ENCODE measurements at regions not wholly inside any gene's neighbourhood (a gene's known extent, or its start where the extent isn't known, plus 50 kb on each side); places are given as distances from the start of the nearest gene placed in this dataset.

DNA sequence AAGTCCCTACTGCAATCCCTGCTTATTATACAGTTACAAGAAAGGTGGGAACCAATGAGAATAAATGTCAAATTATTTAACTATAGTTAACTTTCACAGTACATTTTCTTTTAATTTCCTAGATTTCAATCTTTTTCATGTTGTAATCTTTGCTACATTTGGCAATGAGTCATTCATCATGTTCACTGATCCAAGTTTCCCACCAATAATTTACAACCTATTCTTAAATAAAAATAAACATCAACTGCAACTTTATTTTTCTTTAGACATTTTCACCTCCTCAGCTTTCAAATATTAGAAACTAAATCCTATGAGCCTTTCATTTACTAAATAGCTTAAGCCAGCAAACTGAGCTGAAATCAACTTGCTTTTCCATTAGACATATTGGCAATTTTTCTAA, 541.3 kb upstream of the BTBD3 start:
- no peak for DNase-seq
- Histone ChIP-seq H3K27ac (no peak overlapping the region), H3K36me3 (no peaks in the 10 kb centered on the region), H3K27me3 (no peaks in the 10 kb centered on the region), H3K9me3 (no peaks in the 10 kb centered on the region), H3K4me3 (no peak overlapping the region), H3K4me1 (no peaks in the 10 kb centered on the region)
- TF ChIP-seq EP300 (IDR thresholded peaks at IDR 0.05) (no peak), POLR2AphosphoS5 (IDR thresholded peaks at IDR 0.05) (no peak), POLR2A (IDR thresholded peaks at IDR 0.05) (no peak)
- TF ChIP-seq, protein P1, sequence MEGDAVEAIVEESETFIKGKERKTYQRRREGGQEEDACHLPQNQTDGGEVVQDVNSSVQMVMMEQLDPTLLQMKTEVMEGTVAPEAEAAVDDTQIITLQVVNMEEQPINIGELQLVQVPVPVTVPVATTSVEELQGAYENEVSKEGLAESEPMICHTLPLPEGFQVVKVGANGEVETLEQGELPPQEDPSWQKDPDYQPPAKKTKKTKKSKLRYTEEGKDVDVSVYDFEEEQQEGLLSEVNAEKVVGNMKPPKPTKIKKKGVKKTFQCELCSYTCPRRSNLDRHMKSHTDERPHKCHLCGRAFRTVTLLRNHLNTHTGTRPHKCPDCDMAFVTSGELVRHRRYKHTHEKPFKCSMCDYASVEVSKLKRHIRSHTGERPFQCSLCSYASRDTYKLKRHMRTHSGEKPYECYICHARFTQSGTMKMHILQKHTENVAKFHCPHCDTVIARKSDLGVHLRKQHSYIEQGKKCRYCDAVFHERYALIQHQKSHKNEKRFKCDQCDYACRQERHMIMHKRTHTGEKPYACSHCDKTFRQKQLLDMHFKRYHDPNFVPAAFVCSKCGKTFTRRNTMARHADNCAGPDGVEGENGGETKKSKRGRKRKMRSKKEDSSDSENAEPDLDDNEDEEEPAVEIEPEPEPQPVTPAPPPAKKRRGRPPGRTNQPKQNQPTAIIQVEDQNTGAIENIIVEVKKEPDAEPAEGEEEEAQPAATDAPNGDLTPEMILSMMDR (IDR thresholded peaks at IDR 0.05): no peak
- intact Hi-C loops (cut with DNase I): no loop called here

DNA sequence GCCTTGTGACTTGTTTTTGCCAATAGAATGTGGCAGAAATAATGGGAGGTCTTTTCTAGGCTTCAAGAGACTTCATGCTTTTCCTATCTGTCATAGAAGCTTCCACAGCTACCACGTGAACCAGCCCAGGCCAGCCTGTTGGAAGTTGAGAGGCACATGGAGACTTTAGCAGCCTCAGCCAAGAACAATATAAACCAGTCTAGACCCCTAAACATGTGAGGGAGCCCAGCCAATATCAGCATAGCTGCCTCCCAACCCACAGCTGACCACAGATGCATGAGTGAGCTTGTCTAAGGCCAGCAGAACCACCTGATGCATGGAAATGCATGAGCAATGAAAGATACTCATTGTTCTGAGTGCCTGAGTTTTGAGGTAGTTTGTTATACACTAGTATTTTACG, 540.7 kb upstream of the BTBD3 start:
- Histone ChIP-seq H3K4me1 (no peaks in the 10 kb centered on the region), H3K36me3 (no peaks in the 10 kb centered on the region), H3K9me3 (no peaks in the 10 kb centered on the region), H3K27ac (no peak overlapping the region), H3K27me3 (no peaks in the 10 kb centered on the region), H3K4me3 (no peak overlapping the region)
- WGBS, 2 donors: 83% methylated on average over 2 of the region's 2 CpGs
- intact Hi-C loops (cut with DNase I): no loop called here
- no peak for DNase-seq
- TF ChIP-seq POLR2AphosphoS5 (IDR thresholded peaks at IDR 0.05): no peak

DNA sequence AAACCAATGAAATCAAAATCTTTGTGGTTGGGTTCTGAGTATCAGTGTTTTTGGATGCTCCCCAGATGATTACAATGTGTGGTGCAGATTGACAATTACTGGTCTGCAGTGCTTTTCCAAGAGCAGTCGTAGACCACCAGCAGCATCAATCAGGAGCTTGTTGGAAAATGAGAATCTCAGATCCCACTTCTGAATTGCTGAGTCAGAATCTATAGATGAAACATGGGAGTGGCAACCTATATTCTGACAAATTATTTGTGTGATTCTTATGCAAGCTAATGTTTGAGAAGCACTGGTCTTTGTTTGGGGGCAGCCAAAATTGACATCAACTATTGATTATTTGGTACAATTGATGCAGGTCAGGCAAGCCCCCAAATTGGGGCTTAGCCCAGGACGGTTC, 539.9 kb upstream of the BTBD3 start:
- H3K27me3 ChIP-seq: no peaks in the 10 kb centered on the region
- no peak overlapping the region for H3K27ac ChIP-seq
- no peak for TF ChIP-seq POLR2AphosphoS5 (IDR thresholded peaks at IDR 0.05)
- TF ChIP-seq, protein P1 (IDR thresholded peaks at IDR 0.05): no peak
- no peak for TF ChIP-seq POLR2A (IDR thresholded peaks at IDR 0.05)
- TF ChIP-seq EP300 (IDR thresholded peaks at IDR 0.05): no peak
- no peak for DNase-seq
- intact Hi-C loops (cut with DNase I): no loop called here
- WGBS, 2 donors: 94 to 95% methylated on average over 2 of the region's 2 CpGs
- no peaks in the 10 kb centered on the region for H3K9me3 ChIP-seq
- no peaks in the 10 kb centered on the region for H3K36me3 ChIP-seq
- no peak overlapping the region for H3K4me3 ChIP-seq
- no peaks in the 10 kb centered on the region for H3K4me1 ChIP-seq

DNA sequence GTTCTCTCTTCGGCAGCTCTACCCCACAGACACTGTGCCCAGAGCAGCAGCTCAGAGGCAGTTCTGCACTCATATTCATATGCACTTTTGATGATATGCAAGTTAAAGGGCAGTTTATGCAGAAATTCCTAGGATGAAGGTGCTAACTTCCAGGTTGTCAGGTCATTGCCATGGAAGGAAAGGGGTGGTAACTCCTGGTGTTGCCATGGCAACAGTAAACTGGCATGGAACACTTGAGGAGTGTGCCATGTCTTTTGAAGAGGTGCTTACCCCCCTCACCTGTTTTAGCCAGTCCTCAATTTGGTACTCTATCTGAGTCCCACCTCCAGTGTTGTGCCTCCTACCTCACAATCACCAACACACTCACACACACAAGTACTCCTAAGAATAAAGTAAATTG, 539.4 kb upstream of the BTBD3 start:
- Histone ChIP-seq H3K4me1 (no peaks in the 10 kb centered on the region), H3K36me3 (no peaks in the 10 kb centered on the region), H3K9me3 (no peaks in the 10 kb centered on the region), H3K4me3 (no peak overlapping the region), H3K27me3 (no peaks in the 10 kb centered on the region), H3K27ac (no peak overlapping the region)
- TF ChIP-seq POLR2A (IDR thresholded peaks at IDR 0.05) (no peak), POLR2AphosphoS5 (IDR thresholded peaks at IDR 0.05) (no peak), EP300 (IDR thresholded peaks at IDR 0.05) (no peak)
- TF ChIP-seq, protein P1 (IDR thresholded peaks at IDR 0.05): no peak
- WGBS, 2 donors: 95 to 96% methylated on average over 1 of the region's 1 CpG
- intact Hi-C loops (cut with DNase I): no loop called here
- no peak for DNase-seq

DNA sequence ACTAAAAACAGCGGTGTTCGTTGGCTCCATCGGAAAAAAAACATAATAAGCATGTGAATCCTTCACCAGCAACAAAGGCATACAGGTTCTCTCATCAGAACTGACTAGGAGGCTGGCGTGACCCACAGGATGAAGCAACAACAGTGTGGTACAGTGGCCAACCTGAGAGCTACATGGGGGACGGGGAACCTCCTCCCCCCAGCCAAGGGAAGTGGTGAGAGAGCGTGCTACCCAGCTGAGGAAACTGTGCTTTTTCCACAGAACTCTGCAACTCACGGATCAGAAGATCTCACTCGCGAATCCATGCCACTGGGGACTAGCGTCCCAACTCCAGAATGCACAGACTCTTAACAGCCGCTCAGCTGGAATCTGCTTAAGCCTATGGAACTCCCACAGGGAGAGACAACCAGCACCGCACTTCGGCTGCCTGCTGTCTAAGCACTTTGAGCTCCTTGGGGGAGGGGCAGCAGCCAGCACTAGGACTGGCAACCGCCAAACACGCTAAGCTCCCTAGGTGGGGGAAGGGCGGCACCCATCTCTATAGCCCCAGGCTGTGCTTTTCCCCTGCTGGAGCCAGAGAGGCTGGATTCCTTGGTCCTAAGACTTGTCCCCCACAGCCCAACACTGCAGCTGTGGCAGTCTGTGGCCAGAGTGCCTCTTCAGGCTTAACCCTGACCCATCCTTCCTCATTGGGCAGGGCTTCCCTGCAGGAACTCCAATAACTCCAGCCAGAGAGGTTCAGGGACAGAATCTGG, 538.3 kb upstream of the BTBD3 start:
- H3K4me1 ChIP-seq: no peaks in the 10 kb centered on the region
- no peak for DNase-seq
- H3K27me3 ChIP-seq: no peaks in the 10 kb centered on the region
- WGBS, 2 donors: 75 to 90% methylated on average over 16 of the region's 16 CpGs
- H3K9me3 ChIP-seq: no peaks in the 10 kb centered on the region
- H3K4me3 ChIP-seq: no peak overlapping the region
- intact Hi-C loops (cut with DNase I): no loop called here
- no peak overlapping the region for H3K27ac ChIP-seq
- no peaks in the 10 kb centered on the region for H3K36me3 ChIP-seq
- TF ChIP-seq EP300 (IDR thresholded peaks at IDR 0.05): no peak
- no peak for TF ChIP-seq POLR2A (IDR thresholded peaks at IDR 0.05)

DNA sequence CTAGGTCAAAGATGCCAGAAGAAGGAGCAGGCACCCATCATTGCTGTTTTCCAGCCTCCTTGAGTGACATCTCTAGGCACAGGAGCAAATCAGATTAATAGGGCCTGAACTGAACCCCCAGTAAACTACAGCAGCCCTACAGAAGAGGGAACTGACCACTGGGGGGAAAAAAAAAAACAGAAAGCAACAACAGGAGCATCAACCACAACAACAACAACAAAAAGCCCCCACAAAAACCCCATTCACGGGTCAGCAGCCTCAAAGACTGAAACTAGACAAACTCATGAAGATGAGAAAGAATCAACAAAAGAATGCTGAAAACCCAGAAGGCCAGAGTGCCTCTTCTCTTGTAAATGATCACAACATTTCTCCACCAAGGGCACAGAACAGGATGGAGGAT, 537.4 kb upstream of the BTBD3 start:
- Histone ChIP-seq H3K27ac (no peak overlapping the region), H3K4me3 (no peak overlapping the region), H3K9me3 (no peaks in the 10 kb centered on the region), H3K36me3 (no peaks in the 10 kb centered on the region), H3K27me3 (no peaks in the 10 kb centered on the region), H3K4me1 (no peaks in the 10 kb centered on the region)
- no peak for TF ChIP-seq POLR2AphosphoS5 (IDR thresholded peaks at IDR 0.05)
- TF ChIP-seq POLR2A (IDR thresholded peaks at IDR 0.05): no peak
- TF ChIP-seq EP300 (IDR thresholded peaks at IDR 0.05): no peak
- TF ChIP-seq, protein P1 (IDR thresholded peaks at IDR 0.05): no peak
- WGBS, 2 donors: 71 to 73% methylated on average over 1 of the region's 1 CpG
- no peak for DNase-seq
- intact Hi-C loops (cut with DNase I): no loop called here

All from sigmoid colon (tissue), 6 donors.